ENCODE measurements at regions not wholly inside any gene's neighbourhood (a gene's known extent, or its start where the extent isn't known, plus 50 kb on each side); places are given as distances from the start of the nearest gene placed in this dataset.

DNA sequence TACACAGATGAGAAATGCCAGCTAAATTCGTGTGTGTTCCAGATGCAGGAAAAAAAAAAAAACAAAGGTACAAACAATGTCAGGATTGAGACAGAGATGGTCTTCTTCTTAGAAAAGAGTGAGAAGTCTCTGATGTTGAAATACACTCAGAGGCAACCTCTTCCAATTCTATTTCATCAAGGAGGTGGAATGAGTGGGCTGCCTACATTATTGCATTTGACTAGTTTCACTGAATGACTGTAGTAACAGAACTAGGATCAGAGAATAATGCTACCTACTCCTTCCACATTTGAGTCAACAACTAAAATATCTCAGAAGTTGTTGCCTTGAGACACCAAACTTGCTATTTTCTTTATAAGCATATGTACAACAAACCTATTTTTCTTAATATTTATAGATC is 1332.2 kb upstream of the FLRT2 start:
- H3K36me3 Mint-ChIP-seq (ENCODE audit: low read depth) = no peaks in the 10 kb centered on the region
- no peak overlapping the region for H3K27ac Mint-ChIP-seq
- peaks cover 25% of the 10 kb centered on the region for H3K9me3 Mint-ChIP-seq
- no peak overlapping the region for H3K4me3 Mint-ChIP-seq
- ATAC-seq (replicated peaks) = no peak
- H3K4me1 Mint-ChIP-seq = no peaks in the 10 kb centered on the region
- H3K27me3 Mint-ChIP-seq = no peaks in the 10 kb centered on the region

- peaks cover 13% of the 10 kb centered on the region for H3K9me3 Mint-ChIP-seq
- no peak overlapping the region for H3K27ac Mint-ChIP-seq
- H3K4me1 Mint-ChIP-seq = no peaks in the 10 kb centered on the region
- H3K27me3 Mint-ChIP-seq = no peaks in the 10 kb centered on the region
- no peak for ATAC-seq (replicated peaks)
- no peaks in the 10 kb centered on the region for H3K36me3 Mint-ChIP-seq (ENCODE audit: low read depth)
- no peak overlapping the region for H3K4me3 Mint-ChIP-seq
Observed at GRCh38 chr14:84202486-84202885, 1327.5 kb upstream of the FLRT2 start.

DNA sequence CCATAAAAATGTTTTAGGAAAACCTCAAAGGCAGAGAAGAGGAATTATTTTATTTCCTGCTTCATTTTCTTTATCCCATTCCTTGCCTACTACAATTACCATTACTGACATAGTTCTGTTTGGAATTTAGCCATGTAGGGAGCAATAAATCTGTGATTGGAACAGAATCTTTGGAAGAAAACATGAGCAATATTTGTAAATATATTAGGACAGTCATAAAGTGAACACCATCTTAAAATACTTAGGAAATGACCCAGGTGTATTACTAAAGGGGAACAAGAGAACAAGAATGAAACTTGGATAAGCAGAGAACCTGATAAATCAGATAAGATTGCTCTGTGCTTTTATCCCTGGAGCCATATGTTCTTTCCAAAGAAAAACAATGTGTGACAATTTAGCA is 1326.0 kb upstream of the FLRT2 start:
- Mint-ChIP-seq H3K4me3 (no peak overlapping the region), H3K27me3 (no peaks in the 10 kb centered on the region), H3K9me3 (peaks cover 16% of the 10 kb centered on the region), H3K36me3 (ENCODE audit: low read depth) (no peaks in the 10 kb centered on the region), H3K4me1 (no peaks in the 10 kb centered on the region), H3K27ac (no peak overlapping the region)
- no peak for ATAC-seq (replicated peaks)

GRCh38 chr14:84208451-84208850 is 1321.5 kb upstream of the FLRT2 start:
- no peaks in the 10 kb centered on the region for H3K4me1 Mint-ChIP-seq
- no peaks in the 10 kb centered on the region for H3K27me3 Mint-ChIP-seq
- no peak overlapping the region for H3K4me3 Mint-ChIP-seq
- no peak overlapping the region for H3K27ac Mint-ChIP-seq
- ATAC-seq (replicated peaks) = no peak
- peaks cover 24% of the 10 kb centered on the region for H3K9me3 Mint-ChIP-seq
- no peaks in the 10 kb centered on the region for H3K36me3 Mint-ChIP-seq (ENCODE audit: low read depth)

GRCh38 chr14:84209031-84209430 is 1320.9 kb upstream of the FLRT2 start:
- Mint-ChIP-seq H3K36me3 (ENCODE audit: low read depth) (no peaks in the 10 kb centered on the region), H3K9me3 (peaks cover 24% of the 10 kb centered on the region), H3K4me1 (no peaks in the 10 kb centered on the region), H3K4me3 (no peak overlapping the region), H3K27ac (no peak overlapping the region), H3K27me3 (no peaks in the 10 kb centered on the region)
- no peak for ATAC-seq (replicated peaks)

DNA sequence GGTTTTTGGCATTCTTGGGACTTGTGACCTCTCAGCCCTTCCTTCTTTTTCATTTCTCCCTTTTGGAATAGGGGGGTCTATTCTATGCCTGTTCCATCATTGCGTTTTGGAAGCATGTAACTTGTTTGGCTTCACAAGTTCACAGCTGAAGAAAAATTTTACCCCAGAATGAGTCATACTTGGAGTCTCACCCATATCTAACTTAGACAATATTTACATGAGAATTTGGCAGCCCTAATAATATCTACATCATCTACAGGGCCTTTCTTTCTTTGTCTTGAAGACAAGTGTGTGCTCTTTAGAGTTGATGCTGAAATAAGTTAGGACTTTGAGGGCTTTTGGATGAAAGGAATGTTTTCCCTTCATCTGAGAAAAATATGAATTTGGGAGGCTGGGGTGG is 1312.9 kb upstream of the FLRT2 start:
- no peaks in the 10 kb centered on the region for H3K36me3 Mint-ChIP-seq (ENCODE audit: low read depth)
- no peaks in the 10 kb centered on the region for H3K4me1 Mint-ChIP-seq
- ATAC-seq (replicated peaks) = no peak
- H3K4me3 Mint-ChIP-seq = no peak overlapping the region
- no peaks in the 10 kb centered on the region for H3K27me3 Mint-ChIP-seq
- peaks cover 6% of the 10 kb centered on the region for H3K9me3 Mint-ChIP-seq
- no peak overlapping the region for H3K27ac Mint-ChIP-seq

GRCh38 chr14:84225268-84225667 is 1304.7 kb upstream of the FLRT2 start:
- ATAC-seq (replicated peaks) = no peak
- Mint-ChIP-seq H3K36me3 (ENCODE audit: low read depth) (no peaks in the 10 kb centered on the region), H3K27ac (no peak overlapping the region), H3K27me3 (no peaks in the 10 kb centered on the region), H3K4me1 (no peaks in the 10 kb centered on the region), H3K4me3 (no peak overlapping the region), H3K9me3 (peaks cover 17% of the 10 kb centered on the region)

DNA sequence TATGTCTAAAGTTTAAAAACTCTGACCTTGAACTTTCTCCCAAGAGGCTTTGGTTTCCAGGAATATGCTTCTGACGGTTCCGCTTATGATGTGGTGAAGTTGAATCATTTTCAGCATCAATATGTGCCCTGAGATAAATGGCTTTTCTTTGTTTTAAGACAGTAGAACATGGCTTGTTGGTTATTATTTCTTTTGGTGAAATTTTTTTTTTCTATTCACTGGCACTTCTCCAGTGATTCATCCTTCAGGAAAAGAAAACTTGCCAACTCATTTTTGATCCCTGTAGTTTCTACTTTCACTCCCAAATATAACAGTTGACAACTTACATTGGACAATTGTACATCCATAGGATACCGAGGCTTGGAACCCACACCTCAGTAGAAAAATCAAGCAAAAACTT is 1301.2 kb upstream of the FLRT2 start:
- Mint-ChIP-seq H3K4me1 (no peaks in the 10 kb centered on the region), H3K27ac (no peak overlapping the region), H3K9me3 (peaks cover 16% of the 10 kb centered on the region), H3K36me3 (ENCODE audit: low read depth) (no peaks in the 10 kb centered on the region), H3K27me3 (no peaks in the 10 kb centered on the region), H3K4me3 (no peak overlapping the region)
- ATAC-seq (replicated peaks) = no peak

DNA sequence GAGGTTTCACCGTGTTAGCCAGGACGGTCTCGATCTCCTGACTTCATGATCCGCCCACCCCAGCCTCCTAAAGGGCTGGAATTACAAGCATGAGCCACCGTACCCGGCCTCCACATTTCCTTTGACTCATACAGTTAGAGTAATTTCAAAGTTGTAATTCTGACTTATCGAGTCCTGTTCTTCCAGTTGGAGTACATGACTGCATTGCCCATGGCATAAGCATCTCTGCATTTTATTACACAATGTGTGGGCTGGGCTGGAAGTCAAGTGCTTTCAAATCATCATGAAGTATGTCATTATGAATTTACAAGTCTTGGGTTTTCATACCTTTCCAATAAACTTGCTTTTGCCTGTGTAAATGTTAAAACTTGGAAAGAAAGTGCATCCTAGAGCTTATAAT is 1295.7 kb upstream of the FLRT2 start:
- no peaks in the 10 kb centered on the region for H3K36me3 Mint-ChIP-seq (ENCODE audit: low read depth)
- no peak for ATAC-seq (replicated peaks)
- peaks cover 17% of the 10 kb centered on the region for H3K9me3 Mint-ChIP-seq
- no peaks in the 10 kb centered on the region for H3K4me1 Mint-ChIP-seq
- no peak overlapping the region for H3K4me3 Mint-ChIP-seq
- H3K27ac Mint-ChIP-seq = no peak overlapping the region
- H3K27me3 Mint-ChIP-seq = no peaks in the 10 kb centered on the region

DNA sequence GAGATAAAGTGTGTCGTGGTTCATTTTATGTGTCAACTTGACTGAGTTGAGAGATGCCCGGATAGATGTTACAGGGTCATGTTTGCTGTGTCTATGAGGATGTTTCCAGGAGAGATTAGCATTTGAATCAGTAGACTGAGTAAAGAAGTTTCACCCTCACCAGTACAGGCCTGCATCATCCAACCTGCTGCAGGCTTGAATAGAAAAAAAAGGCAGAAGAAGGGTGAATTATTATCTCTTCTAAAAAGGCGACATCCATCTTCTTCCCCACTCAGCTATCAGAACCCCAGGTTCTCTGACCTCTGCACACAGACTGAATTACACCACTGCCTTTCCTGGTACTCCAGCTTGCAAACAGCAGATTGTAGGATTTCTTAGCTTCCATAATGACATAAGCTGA is 1293.7 kb upstream of the FLRT2 start:
- no peak for ATAC-seq (replicated peaks)
- Mint-ChIP-seq H3K4me3 (no peak overlapping the region), H3K9me3 (peaks cover 11% of the 10 kb centered on the region), H3K27ac (no peak overlapping the region), H3K4me1 (no peaks in the 10 kb centered on the region), H3K36me3 (ENCODE audit: low read depth) (no peaks in the 10 kb centered on the region), H3K27me3 (no peaks in the 10 kb centered on the region)

- H3K4me1 Mint-ChIP-seq = no peaks in the 10 kb centered on the region
- ATAC-seq (replicated peaks) = no peak
- no peaks in the 10 kb centered on the region for H3K36me3 Mint-ChIP-seq (ENCODE audit: low read depth)
- H3K27me3 Mint-ChIP-seq = no peaks in the 10 kb centered on the region
- peaks cover 18% of the 10 kb centered on the region for H3K9me3 Mint-ChIP-seq
- no peak overlapping the region for H3K4me3 Mint-ChIP-seq
- H3K27ac Mint-ChIP-seq = no peak overlapping the region
Observed at GRCh38 chr14:84237881-84238280, 1292.1 kb upstream of the FLRT2 start.

DNA sequence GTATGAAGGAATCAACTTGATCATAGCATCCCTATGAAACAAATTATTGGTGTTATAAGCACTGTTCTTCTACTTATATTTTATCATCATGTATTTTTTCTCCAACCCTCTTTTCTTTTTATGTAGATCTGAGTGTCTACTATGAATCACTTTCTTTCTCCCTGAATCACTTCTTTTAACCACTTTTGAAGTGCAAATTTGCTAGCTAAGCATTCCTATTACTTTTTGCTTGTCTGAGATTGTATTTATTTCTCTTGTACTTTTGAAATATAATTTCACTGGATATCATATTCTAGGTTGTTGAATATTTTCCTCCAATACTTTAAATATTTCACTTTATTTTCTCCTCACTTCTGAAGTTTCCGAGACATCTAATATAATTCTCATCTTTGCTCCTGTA is 1282.3 kb upstream of the FLRT2 start:
- Mint-ChIP-seq H3K4me1 (no peaks in the 10 kb centered on the region), H3K4me3 (no peak overlapping the region), H3K27me3 (no peaks in the 10 kb centered on the region), H3K27ac (no peak overlapping the region), H3K9me3 (peaks cover 18% of the 10 kb centered on the region), H3K36me3 (ENCODE audit: low read depth) (no peaks in the 10 kb centered on the region)
- ATAC-seq (replicated peaks) = no peak

DNA sequence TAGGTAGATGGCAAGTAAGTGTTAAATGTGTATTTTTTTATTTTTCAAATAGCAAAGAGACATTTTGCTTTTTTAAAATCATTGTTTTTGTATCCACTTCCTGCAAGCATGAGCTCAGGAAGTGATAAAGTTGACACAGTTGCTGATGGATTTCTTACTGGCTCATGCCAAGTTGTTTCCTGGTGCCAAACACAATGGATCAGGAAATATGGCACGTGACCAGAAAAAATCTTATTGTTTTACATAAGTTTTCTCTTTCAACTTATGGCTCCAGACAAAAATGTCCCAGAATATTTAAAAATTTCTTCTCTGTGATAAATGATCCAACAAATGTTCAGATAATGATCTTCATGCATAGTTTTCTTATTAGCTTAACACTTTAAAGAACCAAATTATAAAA is 1279.1 kb upstream of the FLRT2 start:
- Mint-ChIP-seq H3K27me3 (no peaks in the 10 kb centered on the region), H3K4me1 (no peaks in the 10 kb centered on the region), H3K9me3 (peaks cover 18% of the 10 kb centered on the region), H3K27ac (no peak overlapping the region), H3K4me3 (no peak overlapping the region), H3K36me3 (ENCODE audit: low read depth) (no peaks in the 10 kb centered on the region)
- no peak for ATAC-seq (replicated peaks)

- H3K27me3 Mint-ChIP-seq = no peaks in the 10 kb centered on the region
- H3K27ac Mint-ChIP-seq = no peak overlapping the region
- H3K4me1 Mint-ChIP-seq = no peaks in the 10 kb centered on the region
- no peaks in the 10 kb centered on the region for H3K36me3 Mint-ChIP-seq (ENCODE audit: low read depth)
- no peak for ATAC-seq (replicated peaks)
- peaks cover 18% of the 10 kb centered on the region for H3K9me3 Mint-ChIP-seq
- H3K4me3 Mint-ChIP-seq = no peak overlapping the region
Observed at GRCh38 chr14:84251411-84252115, 1278.4 kb upstream of the FLRT2 start.

- Mint-ChIP-seq H3K27ac (no peak overlapping the region), H3K4me3 (no peak overlapping the region), H3K27me3 (no peaks in the 10 kb centered on the region), H3K9me3 (peaks cover 18% of the 10 kb centered on the region), H3K4me1 (no peaks in the 10 kb centered on the region), H3K36me3 (ENCODE audit: low read depth) (no peaks in the 10 kb centered on the region)
- ATAC-seq (replicated peaks) = no peak
Observed at GRCh38 chr14:84252706-84253105, 1277.2 kb upstream of the FLRT2 start.

DNA sequence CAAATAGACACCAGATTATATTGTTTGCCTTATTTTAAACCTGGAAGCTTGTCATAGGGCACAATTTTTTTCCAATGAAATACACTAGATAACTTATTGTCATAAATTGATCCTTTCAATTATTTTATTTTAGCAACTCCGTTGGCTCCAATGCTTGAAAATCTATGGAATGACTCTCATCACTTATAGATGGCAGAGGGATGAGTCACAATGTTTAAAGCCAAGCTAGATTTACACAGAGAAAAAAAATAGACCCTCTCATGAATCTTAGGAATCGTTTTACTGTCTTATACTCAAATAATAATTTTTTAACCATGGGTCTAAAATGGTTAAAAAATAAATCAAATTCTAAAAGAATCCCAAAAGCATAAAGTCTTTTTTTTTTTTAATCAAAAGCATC is 1276.6 kb upstream of the FLRT2 start:
- Mint-ChIP-seq H3K27ac (no peak overlapping the region), H3K4me3 (no peak overlapping the region), H3K27me3 (no peaks in the 10 kb centered on the region), H3K36me3 (ENCODE audit: low read depth) (no peaks in the 10 kb centered on the region), H3K9me3 (peaks cover 13% of the 10 kb centered on the region), H3K4me1 (no peaks in the 10 kb centered on the region)
- ATAC-seq (replicated peaks) = no peak
